GM23248 (cell line): ENCODE measurements at regions not wholly inside any gene's neighbourhood (a gene's known extent, or its start where the extent isn't known, plus 50 kb on each side); places are given as distances from the start of the nearest gene placed in this dataset.

ENCODE experiments used
- DNase-seq: peaks from one replicate; pipeline ENCODE4 v3.0.0-alpha.2; 2015
- H2AFZ ChIP-seq: fragments of 200-600 bp; sonication (generic); 2 replicates; pipeline ENCODE4 v1.6.1; 2016; ENCODE audit warnings: antibody characterized with exemption
- H3F3A ChIP-seq: fragments of 200-600 bp; sonication (generic); 2 replicates; pipeline ENCODE4 v1.6.1; 2016; ENCODE audit warnings: mild to moderate bottlenecking, antibody characterized with exemption, mixed run types; ENCODE audit not compliant: insufficient read depth
- H3K27ac ChIP-seq: fragments of 200-600 bp; sonication (generic); 2 replicates; pipeline ENCODE4 v1.5.1; 2016; ENCODE audit warnings: mild to moderate bottlenecking
- H3K27me3 ChIP-seq: fragments of 200-600 bp; sonication (generic); replicated peaks from 2 replicates; pipeline ENCODE4 v1.6.1; 2016; ENCODE audit warnings: mild to moderate bottlenecking; ENCODE audit not compliant: insufficient read depth
- H3K36me3 ChIP-seq: fragments of 200-600 bp; sonication (generic); 2 replicates; pipeline ENCODE4 v1.6.1; 2016; ENCODE audit warnings: low read depth, mild to moderate bottlenecking
- H3K4me1 ChIP-seq: fragments of 200-600 bp; sonication (generic); 2 replicates; pipeline ENCODE4 v1.6.1; 2016; ENCODE audit warnings: mild to moderate bottlenecking; ENCODE audit not compliant: insufficient read depth
- H3K4me2 ChIP-seq: fragments of 200-600 bp; sonication (generic); one replicate; pipeline ENCODE4 v1.6.1; 2016; ENCODE audit warnings: mild to moderate bottlenecking; ENCODE audit not compliant: unreplicated experiment
- H3K4me3 ChIP-seq: fragments of 200-600 bp; sonication (generic); 2 replicates; pipeline ENCODE4 v1.5.1; 2016; ENCODE audit warnings: mild to moderate bottlenecking
- H3K79me2 ChIP-seq: fragments of 200-600 bp; sonication (generic); 2 replicates; pipeline ENCODE4 v1.6.1; 2016; ENCODE audit warnings: mild to moderate bottlenecking; ENCODE audit not compliant: insufficient read depth
- H3K9ac ChIP-seq: fragments of 200-600 bp; sonication (generic); 2 replicates; pipeline ENCODE4 v1.6.1; 2016; ENCODE audit warnings: mild to moderate bottlenecking
- H3K9me2 ChIP-seq: fragments of 200-600 bp; sonication (generic); 2 replicates; pipeline ENCODE4 v1.6.1; 2016; ENCODE audit warnings: mixed run types, mild to moderate bottlenecking, moderate library complexity; ENCODE audit not compliant: insufficient read depth
- H3K9me3 ChIP-seq: fragments of 200-600 bp; sonication (generic); one replicate; pipeline ENCODE4 v1.6.1; 2017; ENCODE audit warnings: low read depth
- H4K20me1 ChIP-seq: fragments of 200-600 bp; sonication (generic); 2 replicates; pipeline ENCODE4 v1.6.0; 2016; ENCODE audit not compliant: insufficient read depth
- EZH2 ChIP-seq: fragments of 200-600 bp; sonication (generic); IDR thresholded peaks from 2 replicates; pipeline ENCODE4 v1.6.1; 2018; ENCODE audit warnings: antibody characterized with exemption, mild to moderate bottlenecking; ENCODE audit not compliant: insufficient read depth, poor library complexity, severe bottlenecking
- EZH2phosphoT487 ChIP-seq: fragments of 200-600 bp; sonication (generic); IDR thresholded peaks from 2 replicates; pipeline ENCODE4 v1.6.1; 2018; ENCODE audit warnings: antibody characterized with exemption, moderate library complexity, mild to moderate bottlenecking, low read depth; ENCODE audit not compliant: insufficient read depth
- WGBS, 2 experiments: methylation state at CpG; one replicate each; pipeline ENCODE4 v1.1.6; 2015 to 2017; ENCODE audit warnings: low lambda C conversion rate in 2 of 2, low coverage in 1 of 2; ENCODE audit errors: missing lambda C conversion rate in 2 of 2; 5-methylcytosine and 5-hydroxymethylcytosine counted together
- in situ Hi-C: fragments of 300-500 bp; cut with MboI; formaldehyde crosslinking; loops from 2 replicates; pipeline ENCODE4 v1.15.0; 2020

GRCh38 chr19:31983647-31984046 lies 361.8 kb upstream of the ZNF507 start:
- Histone ChIP-seq H3F3A (no peaks in the 10 kb centered on the region), H3K4me1 (no peaks in the 10 kb centered on the region)
- in situ Hi-C loops: no loop called here

GRCh38 chr19:31985001-31985605 lies 360.3 kb upstream of the ZNF507 start:
- Histone ChIP-seq H3K9me2 (no peaks in the 10 kb centered on the region), H3F3A (no peaks in the 10 kb centered on the region), H3K27me3 (no peaks in the 10 kb centered on the region), H3K9ac (no peak overlapping the region), H3K79me2 (no peaks in the 10 kb centered on the region), H4K20me1 (no peaks in the 10 kb centered on the region), H3K4me3 (no peak overlapping the region), H3K4me1 (no peaks in the 10 kb centered on the region), H3K4me2 (no peak overlapping the region), H3K9me3 (no peaks in the 10 kb centered on the region), H2AFZ (no peak overlapping the region), H3K36me3 (no peaks in the 10 kb centered on the region), H3K27ac (no peak overlapping the region)
- TF ChIP-seq EZH2phosphoT487: no peak
- no peak for TF ChIP-seq EZH2
- WGBS, 2 experiments: 33 to 43% methylated on average over 7 of the region's 7 CpGs
- in situ Hi-C loops: no loop called here
- DNase-seq: no peak

More at GRCh38 chr19:31983647-31984046, 361.8 kb upstream of the ZNF507 start:
- no peaks in the 10 kb centered on the region for H3K79me2 ChIP-seq
- no peak for DNase-seq
- no peak overlapping the region for H2AFZ ChIP-seq
- H3K27ac ChIP-seq: no peak overlapping the region
- H3K4me2 ChIP-seq: no peak overlapping the region
- H3K9me3 ChIP-seq: no peaks in the 10 kb centered on the region
- 4 to 8% methylated on average over 3 of the region's 3 CpGs for WGBS, 2 experiments
- H3K27me3 ChIP-seq: no peaks in the 10 kb centered on the region
- no peak overlapping the region for H3K9ac ChIP-seq
- H4K20me1 ChIP-seq: no peaks in the 10 kb centered on the region
- TF ChIP-seq EZH2 (no peak), EZH2phosphoT487 (no peak)
- no peaks in the 10 kb centered on the region for H3K36me3 ChIP-seq
- H3K4me3 ChIP-seq: no peak overlapping the region
- no peaks in the 10 kb centered on the region for H3K9me2 ChIP-seq

GRCh38 chr19:31986951-31987350 lies 358.5 kb upstream of the ZNF507 start:
- Histone ChIP-seq H3F3A (no peaks in the 10 kb centered on the region), H3K4me2 (no peak overlapping the region), H3K27me3 (no peaks in the 10 kb centered on the region), H3K9ac (no peak overlapping the region), H3K9me2 (no peaks in the 10 kb centered on the region), H3K27ac (no peak overlapping the region), H3K36me3 (no peaks in the 10 kb centered on the region), H3K4me1 (no peaks in the 10 kb centered on the region), H3K79me2 (no peaks in the 10 kb centered on the region), H3K9me3 (no peaks in the 10 kb centered on the region), H4K20me1 (no peaks in the 10 kb centered on the region), H3K4me3 (no peak overlapping the region), H2AFZ (no peak overlapping the region)
- DNase-seq: no peak
- in situ Hi-C loops: no loop called here
- WGBS, 2 experiments: 38 to 39% methylated on average over 1 of the region's 1 CpG
- TF ChIP-seq EZH2phosphoT487: no peak
- no peak for TF ChIP-seq EZH2

- no peak for DNase-seq
- Histone ChIP-seq H2AFZ (no peak overlapping the region), H3F3A (no peaks in the 10 kb centered on the region), H3K4me1 (no peaks in the 10 kb centered on the region), H3K36me3 (no peaks in the 10 kb centered on the region), H3K27ac (no peak overlapping the region), H4K20me1 (no peaks in the 10 kb centered on the region), H3K9me2 (no peaks in the 10 kb centered on the region), H3K4me3 (no peak overlapping the region), H3K27me3 (no peaks in the 10 kb centered on the region), H3K9me3 (no peaks in the 10 kb centered on the region), H3K79me2 (no peaks in the 10 kb centered on the region), H3K4me2 (no peak overlapping the region), H3K9ac (no peak overlapping the region)
- in situ Hi-C loops: no loop called here
- TF ChIP-seq EZH2phosphoT487 (no peak), EZH2 (no peak)
- 38 to 39% methylated on average over 2 of the region's 2 CpGs for WGBS, 2 experiments
Measured at GRCh38 chr19:31988256-31988655, 357.2 kb upstream of the ZNF507 start.
